Loucy (cell line): ENCODE measurements at regions not wholly inside any gene's neighbourhood (a gene's known extent, or its start where the extent isn't known, plus 50 kb on each side); places are given as distances from the start of the nearest gene placed in this dataset.

Source experiments
- H2AFZ ChIP-seq: fragments of 200-600 bp; sonication (generic); 2 replicates; pipeline ENCODE4 v1.6.0; 2016; ENCODE audit warnings: antibody characterized with exemption, mild to moderate bottlenecking, low read length, moderate library complexity
- H3F3A ChIP-seq: fragments of 200-600 bp; 2 replicates; pipeline ENCODE4 v1.6.0; 2016; ENCODE audit warnings: antibody characterized with exemption, low read depth, mild to moderate bottlenecking
- H3K27me3 ChIP-seq: fragments of 200-600 bp; sonication (generic); 2 replicates; pipeline ENCODE4 v1.6.1; 2014; ENCODE audit warnings: low read length, mild to moderate bottlenecking; ENCODE audit not compliant: insufficient read depth, poor library complexity, severe bottlenecking
- H3K36me3 ChIP-seq: fragments of 200-600 bp; sonication (generic); 2 replicates; pipeline ENCODE4 v1.6.1; 2016; ENCODE audit warnings: low read length; ENCODE audit not compliant: insufficient read depth
- H3K4me1 ChIP-seq: fragments of 200-600 bp; sonication (generic); 2 replicates; pipeline ENCODE4 v1.5.1; 2014; ENCODE audit warnings: low read length, mild to moderate bottlenecking; ENCODE audit not compliant: insufficient read depth, poor library complexity, severe bottlenecking
- H3K4me2 ChIP-seq: fragments of 200-600 bp; sonication (generic); 2 replicates; pipeline ENCODE4 v1.6.0; 2014; ENCODE audit warnings: antibody characterized with exemption, low read length, low read depth, mild to moderate bottlenecking; ENCODE audit not compliant: poor library complexity, severe bottlenecking
- H3K4me3 ChIP-seq: fragments of 200-600 bp; sonication (generic); 2 replicates; pipeline ENCODE4 v1.5.1; 2014; ENCODE audit warnings: low read length, mild to moderate bottlenecking, mixed read lengths; ENCODE audit not compliant: poor library complexity, severe bottlenecking
- H3K79me2 ChIP-seq: fragments of 200-600 bp; sonication (generic); 2 replicates; pipeline ENCODE4 v1.6.1; 2014; ENCODE audit warnings: low read length; ENCODE audit not compliant: insufficient read depth
- H3K9ac ChIP-seq: fragments of 200-600 bp; sonication (generic); 2 replicates; pipeline ENCODE4 v1.6.0; 2014; ENCODE audit warnings: mild to moderate bottlenecking, low read depth, low read length, moderate library complexity; ENCODE audit not compliant: poor library complexity, severe bottlenecking
- H3K9me2 ChIP-seq: fragments of 200-600 bp; sonication (generic); replicated peaks from 2 replicates; pipeline ENCODE4 v1.6.1; 2016; ENCODE audit warnings: low read depth, low read length, mixed read lengths
- H3K9me3 ChIP-seq: fragments of 200-600 bp; sonication (generic); 2 replicates; pipeline ENCODE4 v1.6.1; 2014; ENCODE audit warnings: mild to moderate bottlenecking, antibody characterized with exemption, low read length, low read depth; ENCODE audit not compliant: insufficient read depth
- H4K20me1 ChIP-seq: fragments of 200-600 bp; sonication (generic); 2 replicates; pipeline ENCODE4 v1.6.0; 2014; ENCODE audit warnings: antibody characterized with exemption, low read length, mild to moderate bottlenecking; ENCODE audit not compliant: insufficient read depth, poor library complexity, severe bottlenecking
- CTCF ChIP-seq: fragments of 200-600 bp; sonication (generic); conservative IDR thresholded peaks from 2 replicates; pipeline ENCODE4 v1.5.1; 2014; ENCODE audit warnings: mild to moderate bottlenecking, antibody characterized with exemption, low read length
- EZH2phosphoT487 ChIP-seq: fragments of 200-600 bp; IDR thresholded peaks from 2 replicates; pipeline ENCODE4 v1.6.1; 2018; ENCODE audit warnings: antibody characterized with exemption, mild to moderate bottlenecking, moderate library complexity, borderline replicate concordance

DNA sequence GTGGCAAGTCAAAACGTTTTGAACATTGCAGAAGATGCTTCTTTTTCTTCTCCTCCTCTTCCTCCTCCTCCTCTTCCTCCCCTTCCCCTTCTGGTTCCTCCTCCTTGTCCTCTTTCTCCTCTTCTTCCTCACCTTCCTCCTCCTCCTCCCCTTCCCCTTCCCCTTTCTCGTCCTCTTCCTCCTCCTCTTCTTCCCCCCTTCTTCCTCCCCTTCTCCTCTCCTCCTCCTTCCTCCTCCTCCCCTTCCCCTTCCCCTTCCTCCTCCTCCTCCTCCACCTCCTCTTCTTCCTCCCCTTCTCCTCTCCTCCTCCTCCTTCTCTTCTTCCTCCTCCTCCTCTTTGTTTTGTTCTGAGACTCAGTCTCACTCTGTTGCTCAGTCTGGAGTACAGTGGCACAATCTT, 167.0 kb upstream of the SV2C start:
- Histone ChIP-seq H3K9me2 (no peaks in the 10 kb centered on the region), H3F3A (no peaks in the 10 kb centered on the region), H3K9me3 (no peaks in the 10 kb centered on the region), H4K20me1 (no peaks in the 10 kb centered on the region), H3K27me3 (no peaks in the 10 kb centered on the region), H3K36me3 (no peaks in the 10 kb centered on the region), H3K4me3 (no peak overlapping the region), H3K9ac (no peak overlapping the region), H2AFZ (no peak overlapping the region), H3K4me1 (no peaks in the 10 kb centered on the region), H3K4me2 (no peak overlapping the region), H3K79me2 (no peaks in the 10 kb centered on the region)
- TF ChIP-seq CTCF (no peak), EZH2phosphoT487 (no peak)

GRCh38 chr5:75909223-75909622, 174.0 kb upstream of the SV2C start:
- no peak overlapping the region for H2AFZ ChIP-seq
- no peaks in the 10 kb centered on the region for H3K79me2 ChIP-seq
- no peak overlapping the region for H3K4me2 ChIP-seq
- H3K4me1 ChIP-seq, result no peaks in the 10 kb centered on the region
- no peak overlapping the region for H3K4me3 ChIP-seq
- H3F3A ChIP-seq, result no peaks in the 10 kb centered on the region
- H3K9me3 ChIP-seq, result 0 out of 2 replicates have a peak, but pooled peaks cover 2% of the 10 kb centered on the region
- no peaks in the 10 kb centered on the region for H3K36me3 ChIP-seq
- no peaks in the 10 kb centered on the region for H3K9me2 ChIP-seq
- no peak overlapping the region for H3K9ac ChIP-seq
- no peaks in the 10 kb centered on the region for H3K27me3 ChIP-seq
- H4K20me1 ChIP-seq, result no peaks in the 10 kb centered on the region
- TF ChIP-seq EZH2phosphoT487 (no peak), CTCF (no peak)

DNA sequence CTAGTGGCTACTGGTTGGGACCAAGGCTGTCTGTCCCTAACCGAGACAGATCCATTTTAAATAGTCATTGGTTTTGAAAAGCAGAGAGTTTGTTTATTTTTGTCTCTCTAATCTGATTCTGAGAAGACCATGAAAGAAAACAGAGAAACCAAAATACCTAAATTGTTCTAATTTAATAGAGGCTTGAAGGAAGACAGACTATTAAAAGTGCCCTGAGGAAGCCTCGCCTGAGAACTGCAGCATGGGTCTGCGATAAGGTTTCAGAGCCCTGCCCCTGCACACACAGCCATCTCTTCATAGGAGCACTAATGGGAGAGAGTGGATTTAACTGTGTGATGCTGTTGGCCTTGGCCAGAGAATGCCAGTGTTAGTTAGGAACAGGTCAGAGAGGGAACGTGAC, 175.5 kb upstream of the SV2C start:
- no peaks in the 10 kb centered on the region for H3K27me3 ChIP-seq
- no peaks in the 10 kb centered on the region for H3K79me2 ChIP-seq
- no peak overlapping the region for H3K4me2 ChIP-seq
- 0 out of 2 replicates have a peak, but pooled peaks cover 2% of the 10 kb centered on the region for H3K9me3 ChIP-seq
- no peak overlapping the region for H3K9ac ChIP-seq
- H3K9me2 ChIP-seq, result no peaks in the 10 kb centered on the region
- no peak for TF ChIP-seq CTCF
- TF ChIP-seq EZH2phosphoT487, result no peak
- no peaks in the 10 kb centered on the region for H3F3A ChIP-seq
- no peaks in the 10 kb centered on the region for H4K20me1 ChIP-seq
- no peak overlapping the region for H3K4me3 ChIP-seq
- no peak overlapping the region for H2AFZ ChIP-seq
- no peaks in the 10 kb centered on the region for H3K36me3 ChIP-seq
- no peaks in the 10 kb centered on the region for H3K4me1 ChIP-seq
